Sigmoid colon (tissue), 6 donors: ENCODE measurements at regions not wholly inside any gene's neighbourhood (a gene's known extent, or its start where the extent isn't known, plus 50 kb on each side); places are given as distances from the start of the nearest gene placed in this dataset.

Experiments
- DNase-seq: peaks from one replicate; pipeline ENCODE4 v3.0.0-alpha.2; 2019
- H3K27ac ChIP-seq, 4 donors: fragments of 200-600 bp; sonication (generic); one replicate each; pipeline ENCODE4 v1.5.1; 2016 to 2019; ENCODE audit warnings: mild to moderate bottlenecking in 1 of 4
- H3K27me3 ChIP-seq, 3 donors: fragments of 200-600 bp; sonication (generic); one replicate each; pipeline ENCODE4 v1.5.1; 2019; ENCODE audit warnings: mild to moderate bottlenecking in 1 of 3
- H3K36me3 ChIP-seq, 4 donors: fragments of 200-600 bp; sonication (generic); one replicate each; pipeline ENCODE4 v1.5.1; 2016 to 2019
- H3K4me1 ChIP-seq, 4 donors: fragments of 200-600 bp; sonication (generic); one replicate each; pipeline ENCODE4 v1.5.1; 2017 to 2019
- H3K4me3 ChIP-seq, 4 donors: fragments of 200-600 bp; sonication (generic); one replicate each; pipeline ENCODE4 v1.5.1; 2017 to 2019; ENCODE audit warnings: mild to moderate bottlenecking in 2 of 4, moderate library complexity in 1 of 4
- H3K9me3 ChIP-seq, 4 donors: fragments of 200-600 bp in 3 of 4; sonication (generic) in 3 of 4; one replicate each; pipeline versions ENCODE4 v1.5.1 to v1.6.1; 2013 to 2019
- CTCF ChIP-seq, 4 experiments: fragments of 450-650 bp in 3 of 4; fragments of 200-600 bp in 1 of 4; IDR thresholded peaks; one replicate each; pipeline ENCODE4 v1.5.1; 2016 to 2019; ENCODE audit warnings: antibody characterized with exemption in 4 of 4, mild to moderate bottlenecking in 3 of 4, moderate library complexity in 2 of 4
- EP300 ChIP-seq, 4 donors: sonication (generic); formaldehyde crosslinking; IDR thresholded peaks; one replicate each; pipeline ENCODE4 v1.6.1; 2017; ENCODE audit warnings: antibody characterized with exemption in 4 of 4
- POLR2A ChIP-seq, 2 donors: fragments of 450-650 bp; IDR thresholded peaks; one replicate each; pipeline ENCODE4 v1.6.1; 2016; ENCODE audit warnings: antibody characterized with exemption in 2 of 2, mild to moderate bottlenecking in 2 of 2, moderate library complexity in 2 of 2
- POLR2AphosphoS5 ChIP-seq, 4 donors: sonication (generic); formaldehyde crosslinking; IDR thresholded peaks; one replicate each; pipeline ENCODE4 v1.6.1; 2017; ENCODE audit warnings: antibody characterized with exemption in 4 of 4
- WGBS, 2 donors: extraction: QIAGEN DNeasy Blood & Tissue Kit; methylation state at CpG; one replicate each; pipeline ENCODE4 v1.1.7; 2013; 5-methylcytosine and 5-hydroxymethylcytosine counted together
- intact Hi-C: fragments of 100-400 bp; cut with DNase I; formaldehyde crosslinking; loops from one replicate; pipeline ENCODE4 v1.15.1; 2023
- donor health status: healthy with polysubstance abuse.
- donor health status: healthy.

GRCh38 chr2:186027922-186028321 is 289.3 kb downstream of the FSIP2 start:
- 95 to 97% methylated on average over 2 of the region's 2 CpGs for WGBS, 2 donors
- Histone ChIP-seq H3K9me3 (no peaks in the 10 kb centered on the region), H3K27me3 (no peaks in the 10 kb centered on the region), H3K4me3 (no peak overlapping the region), H3K4me1 (no peaks in the 10 kb centered on the region), H3K27ac (no peak overlapping the region), H3K36me3 (no peaks in the 10 kb centered on the region)
- no peak for DNase-seq
- intact Hi-C loops = no loop called here
- TF ChIP-seq CTCF (IDR thresholded peaks at IDR 0.05) (no peak), EP300 (IDR thresholded peaks at IDR 0.05) (no peak), POLR2AphosphoS5 (IDR thresholded peaks at IDR 0.05) (no peak), POLR2A (IDR thresholded peaks at IDR 0.05) (no peak)

- TF ChIP-seq CTCF (IDR thresholded peaks at IDR 0.05) (no peak), EP300 (IDR thresholded peaks at IDR 0.05) (no peak), POLR2AphosphoS5 (IDR thresholded peaks at IDR 0.05) (no peak), POLR2A (IDR thresholded peaks at IDR 0.05) (no peak)
- no peaks in the 10 kb centered on the region for H3K9me3 ChIP-seq
- H3K4me1 ChIP-seq = no peaks in the 10 kb centered on the region
- H3K27ac ChIP-seq = no peak overlapping the region
- intact Hi-C loops = no loop called here
- WGBS, 2 donors = 83 to 95% methylated on average over 1 of the region's 1 CpG
- H3K27me3 ChIP-seq = no peaks in the 10 kb centered on the region
- H3K36me3 ChIP-seq = no peaks in the 10 kb centered on the region
- no peak overlapping the region for H3K4me3 ChIP-seq
- no peak for DNase-seq
Observed at GRCh38 chr2:186031229-186031628, 292.6 kb downstream of the FSIP2 start.

GRCh38 chr2:186032102-186032738 is 293.6 kb downstream of the FSIP2 start:
- Histone ChIP-seq H3K4me1 (no peaks in the 10 kb centered on the region), H3K4me3 (no peak overlapping the region), H3K27me3 (no peaks in the 10 kb centered on the region), H3K27ac (no peak overlapping the region), H3K9me3 (no peaks in the 10 kb centered on the region), H3K36me3 (no peaks in the 10 kb centered on the region)
- WGBS, 2 donors = 98% methylated on average over 2 of the region's 2 CpGs
- intact Hi-C loops = no loop called here
- TF ChIP-seq POLR2AphosphoS5 (IDR thresholded peaks at IDR 0.05) (no peak), POLR2A (IDR thresholded peaks at IDR 0.05) (no peak), CTCF (IDR thresholded peaks at IDR 0.05) (no peak), EP300 (IDR thresholded peaks at IDR 0.05) (no peak)
- DNase-seq = no peak

- Histone ChIP-seq H3K4me1 (no peaks in the 10 kb centered on the region), H3K36me3 (no peaks in the 10 kb centered on the region), H3K4me3 (no peak overlapping the region), H3K27ac (no peak overlapping the region), H3K9me3 (no peaks in the 10 kb centered on the region), H3K27me3 (no peaks in the 10 kb centered on the region)
- intact Hi-C loops = no loop called here
- 87 to 91% methylated on average over 2 of the region's 2 CpGs for WGBS, 2 donors
- no peak for DNase-seq
- TF ChIP-seq POLR2A (IDR thresholded peaks at IDR 0.05) = no peak
Observed at GRCh38 chr2:186032930-186033329, 294.3 kb downstream of the FSIP2 start.

GRCh38 chr2:186033541-186033940 is 294.9 kb downstream of the FSIP2 start:
- Histone ChIP-seq H3K9me3 (no peaks in the 10 kb centered on the region), H3K36me3 (no peaks in the 10 kb centered on the region), H3K4me1 (no peaks in the 10 kb centered on the region), H3K27me3 (no peaks in the 10 kb centered on the region), H3K4me3 (no peak overlapping the region), H3K27ac (no peak overlapping the region)
- TF ChIP-seq POLR2AphosphoS5 (IDR thresholded peaks at IDR 0.05) = no peak
- TF ChIP-seq POLR2A (IDR thresholded peaks at IDR 0.05) = no peak
- no peak for TF ChIP-seq EP300 (IDR thresholded peaks at IDR 0.05)
- intact Hi-C loops = no loop called here
- no peak for DNase-seq
- 91 to 95% methylated on average over 4 of the region's 4 CpGs for WGBS, 2 donors

GRCh38 chr2:186036862-186037449 is 298.4 kb downstream of the FSIP2 start:
- Histone ChIP-seq H3K4me3 (no peak overlapping the region), H3K9me3 (no peaks in the 10 kb centered on the region), H3K4me1 (no peaks in the 10 kb centered on the region), H3K27me3 (no peaks in the 10 kb centered on the region), H3K36me3 (no peaks in the 10 kb centered on the region), H3K27ac (no peak overlapping the region)
- no peak for TF ChIP-seq POLR2A (IDR thresholded peaks at IDR 0.05)
- TF ChIP-seq CTCF (IDR thresholded peaks at IDR 0.05) = no peak
- TF ChIP-seq POLR2AphosphoS5 (IDR thresholded peaks at IDR 0.05) = no peak
- no peak for TF ChIP-seq EP300 (IDR thresholded peaks at IDR 0.05)
- 71 to 83% methylated on average over 2 of the region's 2 CpGs for WGBS, 2 donors
- intact Hi-C loops = no loop called here
- no peak for DNase-seq
